CD8-positive, alpha-beta memory T cell (primary cell): ENCODE measurements at regions not wholly inside any gene's neighbourhood (a gene's known extent, or its start where the extent isn't known, plus 50 kb on each side); places are given as distances from the start of the nearest gene placed in this dataset.

Experiments
- CTCF ChIA-PET: fragments of 350-600 bp; sonication (Branson Sonifier 250); formaldehyde crosslinking; loops from one replicate; lab custom pipeline; 2021; ENCODE audit warnings: antibody characterized with exemption; lab: Charles Lee
- POLR2A ChIA-PET: fragments of 350-600 bp; sonication (Branson Sonifier 250); formaldehyde crosslinking; loops from one replicate; lab custom pipeline; 2021; ENCODE audit warnings: antibody characterized with exemption; lab: Charles Lee
- DNase-seq, 5 donors: peaks; one replicate each; pipeline versions ENCODE4 v3.0.0 to v3.0.0-alpha.2; 2020 to 2022; ENCODE audit warnings: mixed read lengths in 1 of 5
- H3K27ac ChIP-seq: one replicate; pipeline ENCODE4 v1.7.0; 2013; ENCODE audit warnings: low read depth, mild to moderate bottlenecking, low read length, moderate library complexity
- H3K27me3 ChIP-seq: 2 replicates; pipeline ENCODE4 v1.7.0; 2013; ENCODE audit warnings: low read length, mild to moderate bottlenecking; ENCODE audit not compliant: insufficient read depth, poor library complexity, severe bottlenecking
- H3K36me3 ChIP-seq: 2 replicates; pipeline ENCODE4 v1.7.0; 2013; ENCODE audit warnings: mild to moderate bottlenecking, low read length, moderate library complexity; ENCODE audit not compliant: insufficient read depth
- H3K4me1 ChIP-seq: 2 replicates; pipeline ENCODE4 v1.7.0; 2013; ENCODE audit warnings: mild to moderate bottlenecking, low read length, moderate library complexity; ENCODE audit not compliant: insufficient read depth
- H3K4me3 ChIP-seq: 2 replicates; pipeline ENCODE4 v1.7.0; 2013; ENCODE audit warnings: mild to moderate bottlenecking, low read length
- H3K9me3 ChIP-seq: 2 replicates; pipeline ENCODE4 v1.7.0; 2013; ENCODE audit warnings: mild to moderate bottlenecking, low read length
- H3K27ac Mint-ChIP-seq, 8 donors: one replicate each; pipeline ENCODE4 v1.8.0; 2020 to 2021; ENCODE audit warnings: mixed read lengths in 8 of 8, mild to moderate bottlenecking in 6 of 8, inconsistent platforms in 3 of 8, moderate library complexity in 3 of 8
- H3K27me3 Mint-ChIP-seq, 2 donors: one replicate each; pipeline ENCODE4 v1.8.0; 2020 to 2021; ENCODE audit warnings: mixed read lengths in 2 of 2, mild to moderate bottlenecking in 1 of 2, moderate library complexity in 1 of 2
- H3K36me3 Mint-ChIP-seq, 3 donors: one replicate each; pipeline ENCODE4 v1.8.0; 2020 to 2021; ENCODE audit warnings: mixed read lengths in 3 of 3, inconsistent platforms in 1 of 3, mild to moderate bottlenecking in 1 of 3
- H3K4me1 Mint-ChIP-seq, 3 donors: one replicate each; pipeline ENCODE4 v1.8.0; 2020 to 2021; ENCODE audit warnings: mixed read lengths in 3 of 3, inconsistent platforms in 1 of 3, mild to moderate bottlenecking in 1 of 3
- H3K4me3 Mint-ChIP-seq, 7 donors: one replicate each; pipeline ENCODE4 v1.8.0; 2020 to 2021; ENCODE audit warnings: mixed read lengths in 7 of 7, mild to moderate bottlenecking in 6 of 7, moderate library complexity in 4 of 7, inconsistent platforms in 2 of 7
- H3K9me3 Mint-ChIP-seq, 5 donors: one replicate each; pipeline ENCODE4 v1.8.0; 2020 to 2022; ENCODE audit warnings: mixed read lengths in 5 of 5, mild to moderate bottlenecking in 3 of 5, moderate library complexity in 2 of 5, inconsistent platforms in 1 of 5

- H3K27me3 ChIP-seq, result no peaks in the 10 kb centered on the region
- H3K27ac ChIP-seq, result no peak overlapping the region
- no peaks in the 10 kb centered on the region for H3K9me3 ChIP-seq
- no peaks in the 10 kb centered on the region for H3K36me3 ChIP-seq
- H3K4me1 ChIP-seq, result no peaks in the 10 kb centered on the region
- Mint-ChIP-seq H3K27ac (no peak overlapping the region), H3K36me3 (no peaks in the 10 kb centered on the region), H3K4me3 (no peak overlapping the region), H3K4me1 (no peaks in the 10 kb centered on the region), H3K27me3 (no peaks in the 10 kb centered on the region), H3K9me3 (peaks cover 0 to 4% (median 0%) of the 10 kb centered on the region in 5 donors)
- H3K4me3 ChIP-seq, result no peak overlapping the region
- ChIA-PET CTCF (no interaction called here), POLR2A (no interaction called here)
- no peak for DNase-seq
Measured at GRCh38 chr21:24894324-24894723, 713.0 kb downstream of the MRPL39 start.

GRCh38 chr21:24890021-24890420 is 717.3 kb downstream of the MRPL39 start:
- Histone ChIP-seq H3K4me3 (no peak overlapping the region), H3K27ac (no peak overlapping the region), H3K4me1 (no peaks in the 10 kb centered on the region), H3K27me3 (no peaks in the 10 kb centered on the region), H3K36me3 (no peaks in the 10 kb centered on the region), H3K9me3 (no peaks in the 10 kb centered on the region)
- no peak for DNase-seq
- Mint-ChIP-seq H3K4me3 (no peak overlapping the region), H3K27ac (no peak overlapping the region), H3K36me3 (no peaks in the 10 kb centered on the region), H3K9me3 (peaks cover 0 to 4% (median 0%) of the 10 kb centered on the region in 5 donors), H3K27me3 (no peaks in the 10 kb centered on the region), H3K4me1 (no peaks in the 10 kb centered on the region)
- ChIA-PET CTCF (no interaction called here), POLR2A (no interaction called here)

DNA sequence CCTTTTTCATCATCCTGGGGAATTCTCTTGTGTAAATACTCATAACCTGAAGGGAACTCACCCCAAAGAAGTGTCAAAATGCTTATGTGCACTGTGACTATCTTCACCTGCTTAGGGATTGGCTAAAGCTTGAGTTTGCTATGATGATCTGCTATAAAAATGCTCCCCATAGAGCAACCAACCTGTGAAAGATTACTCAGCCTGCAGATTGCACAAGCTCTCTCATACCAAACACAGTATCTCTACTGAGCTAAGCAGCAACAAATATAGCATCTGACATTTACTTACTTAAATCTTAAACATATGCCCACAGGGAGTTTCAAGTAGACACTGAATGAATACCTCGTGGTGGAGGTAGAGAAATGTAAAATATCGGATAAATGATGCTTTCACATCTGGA is 725.8 kb downstream of the MRPL39 start:
- Mint-ChIP-seq H3K4me1 (no peaks in the 10 kb centered on the region), H3K4me3 (no peak overlapping the region), H3K36me3 (no peaks in the 10 kb centered on the region), H3K9me3 (peaks cover 0 to 12% (median 3%) of the 10 kb centered on the region in 5 donors), H3K27me3 (no peaks in the 10 kb centered on the region), H3K27ac (no peak overlapping the region)
- no peaks in the 10 kb centered on the region for H3K36me3 ChIP-seq
- ChIA-PET POLR2A (no interaction called here), CTCF (no interaction called here)
- no peaks in the 10 kb centered on the region for H3K9me3 ChIP-seq
- no peak overlapping the region for H3K27ac ChIP-seq
- no peaks in the 10 kb centered on the region for H3K4me1 ChIP-seq
- no peaks in the 10 kb centered on the region for H3K27me3 ChIP-seq
- no peak overlapping the region for H3K4me3 ChIP-seq
- DNase-seq, result no peak

- POLR2A ChIA-PET, result no interaction called here
- CTCF ChIA-PET, result interaction anchor here (0.7 kb wide), 1 partner anchor 39 kb away, joined by 3 read pairs; no protein-coding TSS in a partner anchor
- DNase-seq, result no peak
- Mint-ChIP-seq H3K9me3 (peaks cover 1 to 24% (median 4%) of the 10 kb centered on the region in 5 donors), H3K4me1 (no peaks in the 10 kb centered on the region), H3K27me3 (no peaks in the 10 kb centered on the region), H3K4me3 (no peak overlapping the region), H3K27ac (no peak overlapping the region), H3K36me3 (no peaks in the 10 kb centered on the region)
- H3K27me3 ChIP-seq, result no peaks in the 10 kb centered on the region
- no peaks in the 10 kb centered on the region for H3K36me3 ChIP-seq
- no peaks in the 10 kb centered on the region for H3K9me3 ChIP-seq
- no peak overlapping the region for H3K4me3 ChIP-seq
- no peak overlapping the region for H3K27ac ChIP-seq
- no peaks in the 10 kb centered on the region for H3K4me1 ChIP-seq
Measured at GRCh38 chr21:24870633-24871032, 736.6 kb downstream of the MRPL39 start.

GRCh38 chr21:24869862-24870261 is 737.4 kb downstream of the MRPL39 start:
- Histone ChIP-seq H3K27ac (no peak overlapping the region), H3K27me3 (no peaks in the 10 kb centered on the region), H3K4me3 (no peak overlapping the region), H3K9me3 (no peaks in the 10 kb centered on the region), H3K36me3 (no peaks in the 10 kb centered on the region), H3K4me1 (no peaks in the 10 kb centered on the region)
- peaks cover 1 to 24% (median 4%) of the 10 kb centered on the region in 5 donors for H3K9me3 Mint-ChIP-seq
- no peak overlapping the region for H3K4me3 Mint-ChIP-seq
- POLR2A ChIA-PET, result no interaction called here
- H3K4me1 Mint-ChIP-seq, result no peaks in the 10 kb centered on the region
- no peak for DNase-seq
- H3K36me3 Mint-ChIP-seq, result no peaks in the 10 kb centered on the region
- CTCF ChIA-PET, result interaction anchor here (0.7 kb wide), 1 partner anchor 38 kb away, joined by 3 read pairs; no protein-coding TSS in a partner anchor
- H3K27ac Mint-ChIP-seq, result no peak overlapping the region
- H3K27me3 Mint-ChIP-seq, result no peaks in the 10 kb centered on the region

DNA sequence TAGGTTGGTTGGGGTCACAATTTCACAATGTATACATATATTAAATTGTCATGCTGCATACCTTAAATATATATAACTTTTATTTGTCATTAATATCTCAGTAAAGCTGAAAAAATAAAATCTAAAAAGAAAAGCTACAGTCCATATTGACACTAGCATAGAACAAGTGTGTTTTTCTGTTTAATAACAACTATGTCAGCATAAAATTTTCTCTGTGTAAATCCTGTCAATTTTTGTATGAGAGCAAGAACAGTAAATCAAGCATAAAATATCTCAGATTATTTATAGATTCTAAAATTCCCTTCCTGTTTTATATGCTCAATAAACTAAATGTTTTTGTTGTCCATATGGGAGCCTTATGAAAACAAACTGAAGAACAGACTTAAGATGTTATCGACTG is 739.2 kb downstream of the MRPL39 start:
- H3K4me1 Mint-ChIP-seq, result no peaks in the 10 kb centered on the region
- H3K27me3 Mint-ChIP-seq, result no peaks in the 10 kb centered on the region
- ChIA-PET CTCF (no interaction called here), POLR2A (no interaction called here)
- Histone ChIP-seq H3K4me3 (no peak overlapping the region), H3K36me3 (no peaks in the 10 kb centered on the region), H3K9me3 (no peaks in the 10 kb centered on the region), H3K27ac (no peak overlapping the region), H3K27me3 (no peaks in the 10 kb centered on the region), H3K4me1 (no peaks in the 10 kb centered on the region)
- peaks cover 0 to 12% (median 1%) of the 10 kb centered on the region in 5 donors for H3K9me3 Mint-ChIP-seq
- no peak overlapping the region for H3K27ac Mint-ChIP-seq
- no peak overlapping the region for H3K4me3 Mint-ChIP-seq
- DNase-seq, result no peak
- H3K36me3 Mint-ChIP-seq, result no peaks in the 10 kb centered on the region

GRCh38 chr21:24861471-24861870 is 745.8 kb downstream of the MRPL39 start:
- ChIA-PET CTCF (no interaction called here), POLR2A (no interaction called here)
- no peaks in the 10 kb centered on the region for H3K9me3 ChIP-seq
- Mint-ChIP-seq H3K27ac (no peak overlapping the region), H3K4me1 (no peaks in the 10 kb centered on the region), H3K27me3 (no peaks in the 10 kb centered on the region), H3K36me3 (no peaks in the 10 kb centered on the region), H3K4me3 (no peak overlapping the region), H3K9me3 (peaks cover 0 to 3% (median 0%) of the 10 kb centered on the region in 5 donors)
- no peaks in the 10 kb centered on the region for H3K4me1 ChIP-seq
- H3K36me3 ChIP-seq, result no peaks in the 10 kb centered on the region
- no peak overlapping the region for H3K4me3 ChIP-seq
- H3K27me3 ChIP-seq, result no peaks in the 10 kb centered on the region
- no peak for DNase-seq
- H3K27ac ChIP-seq, result no peak overlapping the region

GRCh38 chr21:24856326-24856725 is 751.0 kb downstream of the MRPL39 start:
- Histone ChIP-seq H3K27ac (no peak overlapping the region), H3K27me3 (no peaks in the 10 kb centered on the region), H3K4me1 (no peaks in the 10 kb centered on the region), H3K4me3 (no peak overlapping the region), H3K9me3 (no peaks in the 10 kb centered on the region), H3K36me3 (no peaks in the 10 kb centered on the region)
- DNase-seq, result no peak
- Mint-ChIP-seq H3K36me3 (peaks cover 0 to under 1% (median 0%) of the 10 kb centered on the region in 3 donors), H3K9me3 (peaks cover 0 to 5% (median 2%) of the 10 kb centered on the region in 5 donors), H3K4me3 (no peak overlapping the region), H3K4me1 (no peaks in the 10 kb centered on the region), H3K27me3 (no peaks in the 10 kb centered on the region), H3K27ac (no peak overlapping the region)
- POLR2A ChIA-PET, result no interaction called here
- CTCF ChIA-PET, result no interaction called here
